ENCODE measurements at regions not wholly inside any gene's neighbourhood (a gene's known extent, or its start where the extent isn't known, plus 50 kb on each side); places are given as distances from the start of the nearest gene placed in this dataset.

GRCh38 chrX:149365061-149365460, 140.0 kb downstream of the IDS start:
- TF ChIP-seq CTCF (IDR thresholded peaks at IDR 0.05) (no peak), POLR2A (IDR thresholded peaks at IDR 0.05) (no peak)
